BJ (cell line): ENCODE measurements at regions not wholly inside any gene's neighbourhood (a gene's known extent, or its start where the extent isn't known, plus 50 kb on each side); places are given as distances from the start of the nearest gene placed in this dataset.

Source experiments
- CTCF ChIA-PET: fragments of 350-600 bp; formaldehyde crosslinking; extraction: SDS; loops from one replicate; lab custom pipeline; 2021; ENCODE audit warnings: antibody characterized with exemption, inconsistent platforms; lab: Yijun Ruan, JAX
- POLR2A ChIA-PET: fragments of 300-600 bp; sonication (Branson Sonifier 250); formaldehyde crosslinking; extraction: SDS; loops from one replicate; lab custom pipeline; 2021; ENCODE audit warnings: antibody characterized with exemption; lab: Charles Lee
- DNase-seq: peaks from one replicate; pipeline ENCODE4 v3.0.0-alpha.2; 2011; ENCODE audit warnings: low read depth
- H3K27me3 ChIP-seq: 2 replicates; pipeline ENCODE4 v1.6.0; 2011; ENCODE audit warnings: low read length; ENCODE audit not compliant: control insufficient read depth, insufficient read depth
- H3K36me3 ChIP-seq: 2 replicates; pipeline ENCODE4 v1.5.1; 2011; ENCODE audit warnings: low read length; ENCODE audit not compliant: control insufficient read depth, insufficient read depth
- H3K4me3 ChIP-seq: 2 replicates; pipeline ENCODE4 v1.5.1; 2011; ENCODE audit warnings: low read depth, mild to moderate bottlenecking, control low read depth, low read length
- TF ChIP-seq, protein P1 (sequence below): IDR thresholded peaks from 2 replicates; pipeline ENCODE4 v1.5.1; 2011; ENCODE audit warnings: low read depth, mild to moderate bottlenecking, control low read depth, inconsistent platforms, low read length, moderate library complexity; ENCODE audit not compliant: insufficient read depth

DNA sequence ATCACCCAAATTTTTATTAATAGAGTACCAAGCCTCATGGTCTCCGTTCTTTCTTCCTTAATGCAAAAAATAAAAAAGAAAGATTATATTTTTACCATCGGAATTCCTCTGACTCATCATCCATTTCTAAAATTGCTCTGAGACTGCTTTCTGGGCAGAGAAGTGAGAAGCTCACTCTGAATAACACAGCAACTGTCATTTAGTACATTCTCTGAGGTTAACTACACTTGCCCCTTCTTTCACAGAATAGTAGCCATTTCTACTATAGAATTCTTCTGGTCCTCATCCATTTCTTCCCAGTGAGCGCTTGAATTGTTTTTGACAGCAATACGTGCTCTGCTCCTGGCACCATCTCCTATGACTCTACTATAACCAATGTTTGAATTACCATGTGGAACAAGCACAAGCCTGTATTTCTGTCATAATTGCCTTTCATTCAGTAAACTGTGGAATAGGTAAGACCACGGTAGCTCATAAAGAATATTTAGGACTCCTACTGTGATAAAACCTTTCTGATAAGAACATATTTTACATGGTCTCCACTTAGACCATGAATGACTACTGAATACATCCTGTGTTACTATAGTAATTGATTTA is 435.5 kb upstream of the NRSN1 start:
- Histone ChIP-seq H3K4me3 (no peak overlapping the region), H3K36me3 (no peaks in the 10 kb centered on the region), H3K27me3 (no peaks in the 10 kb centered on the region)
- TF ChIP-seq, protein P1, sequence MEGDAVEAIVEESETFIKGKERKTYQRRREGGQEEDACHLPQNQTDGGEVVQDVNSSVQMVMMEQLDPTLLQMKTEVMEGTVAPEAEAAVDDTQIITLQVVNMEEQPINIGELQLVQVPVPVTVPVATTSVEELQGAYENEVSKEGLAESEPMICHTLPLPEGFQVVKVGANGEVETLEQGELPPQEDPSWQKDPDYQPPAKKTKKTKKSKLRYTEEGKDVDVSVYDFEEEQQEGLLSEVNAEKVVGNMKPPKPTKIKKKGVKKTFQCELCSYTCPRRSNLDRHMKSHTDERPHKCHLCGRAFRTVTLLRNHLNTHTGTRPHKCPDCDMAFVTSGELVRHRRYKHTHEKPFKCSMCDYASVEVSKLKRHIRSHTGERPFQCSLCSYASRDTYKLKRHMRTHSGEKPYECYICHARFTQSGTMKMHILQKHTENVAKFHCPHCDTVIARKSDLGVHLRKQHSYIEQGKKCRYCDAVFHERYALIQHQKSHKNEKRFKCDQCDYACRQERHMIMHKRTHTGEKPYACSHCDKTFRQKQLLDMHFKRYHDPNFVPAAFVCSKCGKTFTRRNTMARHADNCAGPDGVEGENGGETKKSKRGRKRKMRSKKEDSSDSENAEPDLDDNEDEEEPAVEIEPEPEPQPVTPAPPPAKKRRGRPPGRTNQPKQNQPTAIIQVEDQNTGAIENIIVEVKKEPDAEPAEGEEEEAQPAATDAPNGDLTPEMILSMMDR, result no peak
- ChIA-PET POLR2A (no interaction called here), CTCF (no interaction called here)
- DNase-seq, result no peak

DNA sequence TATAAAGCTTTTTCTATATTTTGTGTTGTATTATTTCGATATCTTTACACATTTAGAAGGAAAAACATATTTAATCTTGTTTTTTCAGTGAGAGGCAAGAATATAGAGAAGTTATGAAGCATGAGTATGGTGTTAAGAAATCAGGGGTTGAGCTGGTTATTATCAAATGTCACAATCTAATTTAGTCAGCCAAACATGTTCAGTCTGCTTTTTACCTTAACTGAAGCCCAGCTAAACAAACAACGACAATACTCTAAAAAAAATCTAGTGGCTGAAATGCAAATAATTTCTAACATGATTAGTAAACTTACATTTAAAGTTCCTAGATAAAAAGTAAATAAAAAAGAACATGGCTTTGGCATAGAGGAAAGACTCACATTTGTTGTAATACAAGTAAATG is 433.8 kb upstream of the NRSN1 start:
- no peak for DNase-seq
- Histone ChIP-seq H3K36me3 (no peaks in the 10 kb centered on the region), H3K4me3 (no peak overlapping the region), H3K27me3 (no peaks in the 10 kb centered on the region)
- ChIA-PET POLR2A (no interaction called here), CTCF (interaction anchor here (0.5 to 0.7 kb wide), 2 partner anchors 24 to 46 kb away, joined by 3 to 4 read pairs; no protein-coding TSS in a partner anchor)
- TF ChIP-seq, protein P1, result no peak

DNA sequence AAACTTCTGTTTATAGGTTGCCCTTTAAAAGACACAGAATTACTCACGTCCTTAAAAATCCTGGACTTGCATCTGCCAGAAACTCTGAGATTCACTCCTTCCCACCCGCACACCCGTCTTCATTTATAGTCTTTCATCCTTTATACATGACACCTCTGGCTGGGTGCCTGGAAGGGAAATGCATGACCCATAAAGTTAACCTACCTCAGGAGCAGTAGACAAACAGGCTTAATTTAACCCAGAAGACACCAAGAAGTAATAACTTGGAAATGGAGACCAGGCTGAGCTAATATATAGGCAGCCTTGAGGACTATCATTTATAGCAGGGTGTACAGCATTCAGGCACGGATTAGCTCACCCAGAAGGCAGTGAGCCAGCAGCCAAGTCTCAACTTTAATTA is 429.0 kb upstream of the NRSN1 start:
- H3K4me3 ChIP-seq, result no peak overlapping the region
- CTCF ChIA-PET, result no interaction called here
- TF ChIP-seq, protein P1, result no peak
- no peaks in the 10 kb centered on the region for H3K36me3 ChIP-seq
- no peaks in the 10 kb centered on the region for H3K27me3 ChIP-seq
- DNase-seq, result no peak
- POLR2A ChIA-PET, result no interaction called here

DNA sequence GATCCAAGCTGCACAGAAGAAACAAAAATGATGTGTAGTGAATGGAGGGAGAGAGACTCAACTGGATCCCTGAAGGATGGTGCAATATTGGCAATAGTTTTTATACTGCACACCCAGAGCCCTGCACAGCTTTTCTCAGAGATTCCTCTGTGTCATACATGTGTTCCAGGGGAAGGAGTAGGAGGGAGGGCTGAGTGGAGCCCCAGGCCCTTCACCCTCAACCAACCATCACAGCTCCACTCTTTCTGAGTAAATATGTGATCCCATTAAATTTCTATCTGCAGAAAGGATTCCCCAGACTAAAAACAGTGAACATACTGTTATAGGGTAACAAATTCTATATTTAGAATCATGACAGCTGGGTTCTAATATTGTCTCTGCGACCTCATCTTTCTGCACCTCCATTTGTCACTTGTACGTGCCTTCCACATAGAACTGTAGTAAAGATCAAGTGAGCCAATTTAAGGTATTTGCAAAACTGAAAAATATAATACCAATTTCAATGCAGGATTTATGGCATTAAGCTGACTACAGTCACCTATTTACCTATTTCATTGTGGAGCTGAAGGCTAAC is 421.4 kb upstream of the NRSN1 start:
- CTCF ChIA-PET, result interaction anchor here (0.6 kb wide), 1 partner anchor 23 kb away, joined by 3 read pairs; no protein-coding TSS in a partner anchor
- no peak for DNase-seq
- TF ChIP-seq, protein P1, result no peak
- Histone ChIP-seq H3K4me3 (no peak overlapping the region), H3K36me3 (no peaks in the 10 kb centered on the region), H3K27me3 (no peaks in the 10 kb centered on the region)
- POLR2A ChIA-PET, result no interaction called here

DNA sequence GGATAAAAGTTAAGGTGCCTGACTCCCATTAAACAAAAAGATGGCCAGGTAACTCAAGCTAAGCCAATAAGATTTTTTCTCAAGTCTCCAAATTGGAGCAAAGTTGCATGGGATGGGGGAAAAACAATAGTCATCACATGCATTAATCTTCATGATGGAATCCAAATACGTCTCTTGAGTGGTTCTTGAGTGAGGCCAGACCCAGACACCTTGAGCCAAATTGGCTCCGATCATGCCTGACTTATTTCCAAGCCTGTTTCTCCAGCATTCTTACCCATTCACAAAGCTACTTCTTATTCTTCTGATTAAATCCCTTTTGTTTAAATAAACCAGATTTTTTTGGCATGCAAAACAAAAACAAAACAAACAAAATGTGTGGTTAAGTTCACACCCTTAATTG is 420.3 kb upstream of the NRSN1 start:
- Histone ChIP-seq H3K27me3 (no peaks in the 10 kb centered on the region), H3K4me3 (no peak overlapping the region), H3K36me3 (no peaks in the 10 kb centered on the region)
- CTCF ChIA-PET, result no interaction called here
- TF ChIP-seq, protein P1, result no peak
- POLR2A ChIA-PET, result no interaction called here
- no peak for DNase-seq
